ENCODE measurements at regions not wholly inside any gene's neighbourhood (a gene's known extent, or its start where the extent isn't known, plus 50 kb on each side); places are given as distances from the start of the nearest gene placed in this dataset.

- WGBS, 3 donors, result 52 to 76% (median 63%) methylated on average over 2 of the region's 2 CpGs
- H3K9me3 ChIP-seq (ENCODE audit: control insufficient read depth in 2 of 2, insufficient read depth in 1 of 2, low read depth in 1 of 2, low read length in 1 of 2), result no peaks in the 10 kb centered on the region
- FAIRE-seq, result no peak
- H3K4me1 ChIP-seq (ENCODE audit: control insufficient read depth in 3 of 3, insufficient read depth in 2 of 3, low read depth in 1 of 3, low read length in 2 of 3), result no peaks in the 10 kb centered on the region
- DNase-seq, result no peak
- no peaks in the 10 kb centered on the region for H3K36me3 ChIP-seq (ENCODE audit: control insufficient read depth in 3 of 3, insufficient read depth in 2 of 3, low read depth in 1 of 3, low read length in 3 of 3)
- H3K27me3 ChIP-seq (ENCODE audit: control insufficient read depth in 3 of 3, insufficient read depth in 3 of 3, low read length in 3 of 3), result no peaks in the 10 kb centered on the region
- no peak overlapping the region for H3K4me3 ChIP-seq (ENCODE audit: low read depth in 1 of 3, low read length in 3 of 3)
- no peak overlapping the region for H3K27ac ChIP-seq (ENCODE audit: low read depth in 1 of 3, low read length in 2 of 3)
Observed at GRCh38 chr13:64753233-64754000, 2476.7 kb downstream of the PCDH9 start.

GRCh38 chr13:64749301-64749700, 2480.8 kb downstream of the PCDH9 start:
- no peaks in the 10 kb centered on the region for H3K27me3 ChIP-seq (ENCODE audit: control insufficient read depth in 3 of 3, insufficient read depth in 3 of 3, low read length in 3 of 3)
- no peak overlapping the region for H3K27ac ChIP-seq (ENCODE audit: low read depth in 1 of 3, low read length in 2 of 3)
- H3K4me3 ChIP-seq (ENCODE audit: low read depth in 1 of 3, low read length in 3 of 3), result no peak overlapping the region
- 40 to 68% (median 53%) methylated on average over 4 of the region's 4 CpGs for WGBS, 3 donors
- FAIRE-seq (no peak), DNase-seq (no peak)
- no peaks in the 10 kb centered on the region for H3K9me3 ChIP-seq (ENCODE audit: control insufficient read depth in 2 of 2, insufficient read depth in 1 of 2, low read depth in 1 of 2, low read length in 1 of 2)
- no peaks in the 10 kb centered on the region for H3K36me3 ChIP-seq (ENCODE audit: control insufficient read depth in 3 of 3, insufficient read depth in 2 of 3, low read depth in 1 of 3, low read length in 3 of 3)
- no peaks in the 10 kb centered on the region for H3K4me1 ChIP-seq (ENCODE audit: control insufficient read depth in 3 of 3, insufficient read depth in 2 of 3, low read depth in 1 of 3, low read length in 2 of 3)

- Histone ChIP-seq H3K27ac (ENCODE audit: low read depth in 1 of 3, low read length in 2 of 3) (no peak overlapping the region), H3K27me3 (ENCODE audit: control insufficient read depth in 3 of 3, insufficient read depth in 3 of 3, low read length in 3 of 3) (no peaks in the 10 kb centered on the region), H3K4me1 (ENCODE audit: control insufficient read depth in 3 of 3, insufficient read depth in 2 of 3, low read depth in 1 of 3, low read length in 2 of 3) (no peaks in the 10 kb centered on the region), H3K4me3 (ENCODE audit: low read depth in 1 of 3, low read length in 3 of 3) (no peak overlapping the region), H3K9me3 (ENCODE audit: control insufficient read depth in 2 of 2, insufficient read depth in 1 of 2, low read depth in 1 of 2, low read length in 1 of 2) (no peaks in the 10 kb centered on the region), H3K36me3 (ENCODE audit: control insufficient read depth in 3 of 3, insufficient read depth in 2 of 3, low read depth in 1 of 3, low read length in 3 of 3) (no peaks in the 10 kb centered on the region)
- no peak for DNase-seq
- WGBS, 3 donors, result 76 to 87% (median 86%) methylated on average over 2 of the region's 2 CpGs
- no peak for FAIRE-seq
Observed at GRCh38 chr13:64746845-64747244, 2483.3 kb downstream of the PCDH9 start.

- peaks cover 0 to 8% of the 10 kb centered on the region in 2 donors for H3K9me3 ChIP-seq (ENCODE audit: control insufficient read depth in 2 of 2, insufficient read depth in 1 of 2, low read depth in 1 of 2, low read length in 1 of 2)
- FAIRE-seq (no peak), DNase-seq (no peak)
- WGBS, 3 donors, result 46 to 70% (median 58%) methylated on average over 2 of the region's 2 CpGs
- no peak overlapping the region for H3K27ac ChIP-seq (ENCODE audit: low read depth in 1 of 3, low read length in 2 of 3)
- no peaks in the 10 kb centered on the region for H3K4me1 ChIP-seq (ENCODE audit: control insufficient read depth in 3 of 3, insufficient read depth in 2 of 3, low read depth in 1 of 3, low read length in 2 of 3)
- no peaks in the 10 kb centered on the region for H3K36me3 ChIP-seq (ENCODE audit: control insufficient read depth in 3 of 3, insufficient read depth in 2 of 3, low read depth in 1 of 3, low read length in 3 of 3)
- no peak overlapping the region for H3K4me3 ChIP-seq (ENCODE audit: low read depth in 1 of 3, low read length in 3 of 3)
- H3K27me3 ChIP-seq (ENCODE audit: control insufficient read depth in 3 of 3, insufficient read depth in 3 of 3, low read length in 3 of 3), result no peaks in the 10 kb centered on the region
Observed at GRCh38 chr13:64740493-64740892, 2489.6 kb downstream of the PCDH9 start.

GRCh38 chr13:64725492-64725891, 2504.6 kb downstream of the PCDH9 start:
- no peaks in the 10 kb centered on the region for H3K9me3 ChIP-seq (ENCODE audit: control insufficient read depth in 2 of 2, insufficient read depth in 1 of 2, low read depth in 1 of 2, low read length in 1 of 2)
- no peak overlapping the region for H3K4me3 ChIP-seq (ENCODE audit: low read depth in 1 of 3, low read length in 3 of 3)
- H3K36me3 ChIP-seq (ENCODE audit: control insufficient read depth in 3 of 3, insufficient read depth in 2 of 3, low read depth in 1 of 3, low read length in 3 of 3), result no peaks in the 10 kb centered on the region
- FAIRE-seq (no peak), DNase-seq (no peak)
- no peaks in the 10 kb centered on the region for H3K27me3 ChIP-seq (ENCODE audit: control insufficient read depth in 3 of 3, insufficient read depth in 3 of 3, low read length in 3 of 3)
- no peak overlapping the region for H3K27ac ChIP-seq (ENCODE audit: low read depth in 1 of 3, low read length in 2 of 3)
- H3K4me1 ChIP-seq (ENCODE audit: control insufficient read depth in 3 of 3, insufficient read depth in 2 of 3, low read depth in 1 of 3, low read length in 2 of 3), result peaks cover 0 to 3% (median 0%) of the 10 kb centered on the region in 3 donors
- WGBS, 3 donors, result 83 to 88% (median 85%) methylated on average over 7 of the region's 7 CpGs

- Histone ChIP-seq H3K27me3 (ENCODE audit: control insufficient read depth in 3 of 3, insufficient read depth in 3 of 3, low read length in 3 of 3) (no peaks in the 10 kb centered on the region), H3K27ac (ENCODE audit: low read depth in 1 of 3, low read length in 2 of 3) (no peak overlapping the region), H3K4me3 (ENCODE audit: low read depth in 1 of 3, low read length in 3 of 3) (no peak overlapping the region), H3K9me3 (ENCODE audit: control insufficient read depth in 2 of 2, insufficient read depth in 1 of 2, low read depth in 1 of 2, low read length in 1 of 2) (no peaks in the 10 kb centered on the region), H3K36me3 (ENCODE audit: control insufficient read depth in 3 of 3, insufficient read depth in 2 of 3, low read depth in 1 of 3, low read length in 3 of 3) (no peaks in the 10 kb centered on the region), H3K4me1 (ENCODE audit: control insufficient read depth in 3 of 3, insufficient read depth in 2 of 3, low read depth in 1 of 3, low read length in 2 of 3) (peaks cover 0 to 3% (median 0%) of the 10 kb centered on the region in 3 donors)
- 41 to 57% (median 42%) methylated on average over 2 of the region's 2 CpGs for WGBS, 3 donors
- DNase-seq, result peak in 1 of 2 donors; percentile 11
- FAIRE-seq, result no peak
Observed at GRCh38 chr13:64723724-64724123, 2506.4 kb downstream of the PCDH9 start.

- H3K4me3 ChIP-seq (ENCODE audit: low read depth in 1 of 3, low read length in 3 of 3), result no peak overlapping the region
- H3K27me3 ChIP-seq (ENCODE audit: control insufficient read depth in 3 of 3, insufficient read depth in 3 of 3, low read length in 3 of 3), result no peaks in the 10 kb centered on the region
- no peaks in the 10 kb centered on the region for H3K4me1 ChIP-seq (ENCODE audit: control insufficient read depth in 3 of 3, insufficient read depth in 2 of 3, low read depth in 1 of 3, low read length in 2 of 3)
- no peak overlapping the region for H3K27ac ChIP-seq (ENCODE audit: low read depth in 1 of 3, low read length in 2 of 3)
- H3K9me3 ChIP-seq (ENCODE audit: control insufficient read depth in 2 of 2, insufficient read depth in 1 of 2, low read depth in 1 of 2, low read length in 1 of 2), result no peaks in the 10 kb centered on the region
- no peaks in the 10 kb centered on the region for H3K36me3 ChIP-seq (ENCODE audit: control insufficient read depth in 3 of 3, insufficient read depth in 2 of 3, low read depth in 1 of 3, low read length in 3 of 3)
- FAIRE-seq (no peak), DNase-seq (no peak)
- WGBS, 3 donors, result 81 to 89% (median 83%) methylated on average over 2 of the region's 2 CpGs
Observed at GRCh38 chr13:64718116-64718515, 2512.0 kb downstream of the PCDH9 start.

GRCh38 chr13:64716936-64717335, 2513.2 kb downstream of the PCDH9 start:
- Histone ChIP-seq H3K4me3 (ENCODE audit: low read depth in 1 of 3, low read length in 3 of 3) (no peak overlapping the region), H3K4me1 (ENCODE audit: control insufficient read depth in 3 of 3, insufficient read depth in 2 of 3, low read depth in 1 of 3, low read length in 2 of 3) (no peaks in the 10 kb centered on the region), H3K9me3 (ENCODE audit: control insufficient read depth in 2 of 2, insufficient read depth in 1 of 2, low read depth in 1 of 2, low read length in 1 of 2) (no peaks in the 10 kb centered on the region), H3K27me3 (ENCODE audit: control insufficient read depth in 3 of 3, insufficient read depth in 3 of 3, low read length in 3 of 3) (no peaks in the 10 kb centered on the region), H3K36me3 (ENCODE audit: control insufficient read depth in 3 of 3, insufficient read depth in 2 of 3, low read depth in 1 of 3, low read length in 3 of 3) (no peaks in the 10 kb centered on the region), H3K27ac (ENCODE audit: low read depth in 1 of 3, low read length in 2 of 3) (no peak overlapping the region)
- DNase-seq, result no peak
- 31 to 44% (median 43%) methylated on average over 2 of the region's 2 CpGs for WGBS, 3 donors
- FAIRE-seq, result no peak

GRCh38 chr13:64709079-64709478, 2521.1 kb downstream of the PCDH9 start:
- H3K9me3 ChIP-seq (ENCODE audit: control insufficient read depth in 2 of 2, insufficient read depth in 1 of 2, low read depth in 1 of 2, low read length in 1 of 2), result no peaks in the 10 kb centered on the region
- no peaks in the 10 kb centered on the region for H3K27me3 ChIP-seq (ENCODE audit: control insufficient read depth in 3 of 3, insufficient read depth in 3 of 3, low read length in 3 of 3)
- no peak overlapping the region for H3K4me3 ChIP-seq (ENCODE audit: low read depth in 1 of 3, low read length in 3 of 3)
- no peak for FAIRE-seq
- H3K4me1 ChIP-seq (ENCODE audit: control insufficient read depth in 3 of 3, insufficient read depth in 2 of 3, low read depth in 1 of 3, low read length in 2 of 3), result peaks cover 0 to 21% (median 0%) of the 10 kb centered on the region in 3 donors
- no peak overlapping the region for H3K27ac ChIP-seq (ENCODE audit: low read depth in 1 of 3, low read length in 2 of 3)
- peak in 1 of 2 donors; percentile 24 for DNase-seq
- no peaks in the 10 kb centered on the region for H3K36me3 ChIP-seq (ENCODE audit: control insufficient read depth in 3 of 3, insufficient read depth in 2 of 3, low read depth in 1 of 3, low read length in 3 of 3)
- 60 to 68% (median 61%) methylated on average over 6 of the region's 6 CpGs for WGBS, 3 donors
